ENCODE measurements at regions not wholly inside any gene's neighbourhood (a gene's known extent, or its start where the extent isn't known, plus 50 kb on each side); places are given as distances from the start of the nearest gene placed in this dataset.
A peak's percentile ranks its signal among the peaks of the same experiment; 100 is the strongest.

DNA sequence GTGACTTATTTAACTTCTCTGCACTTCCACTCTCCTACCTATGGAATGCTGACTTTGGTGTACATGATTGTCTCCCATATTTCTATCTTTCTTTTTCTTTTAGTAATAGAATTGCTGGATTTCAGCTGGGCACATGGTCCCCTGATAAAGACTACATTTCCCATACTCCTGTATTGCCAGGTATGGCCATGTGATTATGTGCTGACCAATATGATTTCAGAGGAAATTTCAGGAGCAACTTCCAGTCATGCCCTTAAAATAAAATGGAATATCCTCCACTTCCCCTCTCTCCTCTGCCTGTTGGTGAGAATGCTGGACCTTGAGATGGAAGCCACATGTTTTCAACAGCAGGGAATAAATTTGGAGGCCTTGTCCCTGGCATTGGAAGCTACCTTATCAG, 130.7 kb upstream of the IGSF21 start:
- DNase-seq (ENCODE audit: low read depth in 2 of 2): no peak

DNA sequence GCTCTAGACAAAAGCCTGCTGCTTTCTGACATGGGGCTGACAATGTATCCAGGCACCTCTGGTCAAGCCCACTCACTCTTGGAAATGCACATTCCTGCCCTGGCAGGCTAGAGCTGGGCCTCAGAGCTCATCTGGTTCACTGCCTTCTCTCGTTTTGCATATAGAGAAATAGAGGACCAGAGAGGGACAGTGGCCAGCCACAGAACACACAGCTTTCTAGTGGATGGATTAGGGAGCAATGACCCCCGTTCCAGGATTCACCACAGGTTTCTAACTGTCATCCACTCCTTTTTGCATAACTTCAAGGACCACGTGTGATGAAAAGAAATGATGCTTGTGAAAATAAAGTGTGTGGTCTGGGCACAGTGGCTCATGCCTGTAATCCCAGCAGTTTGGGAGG, 129.6 kb upstream of the IGSF21 start:
- no peak for DNase-seq (ENCODE audit: low read depth in 2 of 2)

DNA sequence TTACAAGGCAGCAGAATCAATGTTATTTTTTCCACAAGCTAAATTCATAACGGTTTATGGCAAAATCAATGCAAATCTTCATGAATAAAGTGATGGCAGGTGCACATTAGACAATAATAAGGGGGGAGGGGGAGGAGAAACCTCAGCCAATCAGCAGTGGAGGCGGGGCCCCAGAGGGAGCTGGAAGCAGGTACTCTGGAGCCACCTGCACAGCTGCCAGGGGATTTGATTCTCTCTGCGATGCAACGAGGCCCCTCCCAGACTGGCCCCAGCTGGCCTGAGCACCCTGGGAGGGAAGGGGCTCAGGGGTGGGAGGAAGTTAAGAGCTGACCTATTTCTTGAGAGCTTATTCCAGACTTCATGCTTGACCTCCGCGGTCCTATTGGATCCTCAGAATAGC, 127.8 kb upstream of the IGSF21 start:
- DNase-seq (ENCODE audit: low read depth in 2 of 2): no peak

DNA sequence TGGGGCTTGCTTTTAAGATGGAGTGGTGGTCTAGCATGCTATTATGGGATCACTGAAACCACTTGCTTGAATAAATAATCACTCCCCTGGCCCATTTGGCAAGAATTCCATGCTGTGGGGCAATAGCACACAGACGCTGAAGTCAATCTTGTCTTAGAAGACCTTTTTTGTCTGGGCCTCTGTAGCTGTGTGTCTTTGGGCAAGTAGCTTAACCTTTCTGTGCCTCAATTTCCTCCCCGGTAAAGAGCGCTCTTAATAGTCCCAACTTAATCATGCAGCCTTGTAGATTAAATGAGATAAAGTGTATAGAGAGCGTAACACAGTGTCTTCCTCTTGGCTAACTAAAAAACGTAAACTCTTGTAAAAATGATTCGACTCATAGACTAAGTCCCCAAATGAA, 125.4 kb upstream of the IGSF21 start:
- DNase-seq (ENCODE audit: low read depth in 2 of 2): no peak

- peak; percentile 15 to 23 for DNase-seq (ENCODE audit: low read depth in 2 of 2)
Measured at GRCh38 chr1:17984583-17984982, 123.0 kb upstream of the IGSF21 start.

- no peak for DNase-seq (ENCODE audit: low read depth in 2 of 2)
Measured at GRCh38 chr1:17986156-17986555, 121.4 kb upstream of the IGSF21 start.

DNA sequence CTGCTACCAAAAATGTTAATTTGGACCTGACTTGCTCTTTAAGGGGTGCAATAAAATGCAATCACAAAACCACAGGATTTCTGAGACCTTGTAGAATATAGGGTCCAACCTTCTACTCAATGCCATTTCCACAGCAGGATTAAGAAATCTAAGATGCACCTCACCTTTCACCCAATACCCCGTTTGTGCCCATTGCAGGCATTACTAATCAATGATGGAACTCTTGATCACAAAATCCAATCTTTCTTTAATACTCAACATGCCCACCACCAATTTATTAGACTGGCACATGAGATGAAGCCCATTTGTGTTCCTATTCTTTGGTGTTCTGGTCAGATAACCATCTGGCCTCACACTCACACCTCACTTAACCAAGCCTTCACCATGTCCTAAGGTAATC, 117.2 kb upstream of the IGSF21 start:
- DNase-seq (ENCODE audit: low read depth in 2 of 2): no peak

GRCh38 chr1:17991996-17992395, 115.6 kb upstream of the IGSF21 start:
- DNase-seq (ENCODE audit: low read depth in 2 of 2): no peak

DNA sequence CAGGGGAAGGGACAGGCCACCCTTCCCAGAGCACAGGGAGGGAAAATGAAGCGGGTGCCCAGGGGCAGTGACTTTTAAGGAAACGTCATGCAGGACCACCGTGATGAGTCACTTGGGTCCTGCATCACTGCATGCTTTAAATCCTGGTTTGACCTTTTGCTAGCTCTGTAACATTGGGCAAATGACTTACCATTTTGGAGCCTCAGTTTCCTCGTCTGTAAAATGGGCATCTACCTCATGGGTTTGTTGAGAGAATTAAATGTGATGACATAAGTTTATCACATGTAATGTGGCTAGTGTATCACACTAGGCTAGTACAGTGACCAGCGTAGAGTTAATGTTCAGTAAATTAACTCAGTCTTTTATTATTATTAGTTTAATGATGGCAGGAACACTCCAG, 114.8 kb upstream of the IGSF21 start:
- DNase-seq (ENCODE audit: low read depth in 2 of 2): no peak

DNA sequence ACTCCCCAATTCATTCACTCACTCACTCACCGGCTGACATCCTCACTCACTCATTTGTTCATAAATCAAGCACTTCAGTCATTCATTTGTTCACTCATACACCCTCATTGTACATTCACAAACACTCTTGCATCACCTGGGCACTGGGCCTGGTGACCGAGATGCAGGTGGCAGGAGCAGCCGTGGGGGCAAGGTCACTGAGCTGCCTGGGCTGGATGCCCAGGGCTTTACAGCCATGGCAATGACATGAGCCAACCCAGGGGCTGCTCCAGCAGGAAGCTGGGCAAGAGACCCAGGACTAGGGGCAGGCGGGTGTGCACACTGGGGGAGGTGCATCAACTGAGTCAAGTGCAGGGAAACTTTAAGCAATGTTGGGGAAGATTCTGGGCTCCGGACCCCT, 113.6 kb upstream of the IGSF21 start:
- DNase-seq (ENCODE audit: low read depth in 2 of 2): no peak

GRCh38 chr1:17995480-17995879, 112.1 kb upstream of the IGSF21 start:
- DNase-seq (ENCODE audit: low read depth in 2 of 2): no peak

- DNase-seq (ENCODE audit: low read depth in 2 of 2): no peak
Measured at GRCh38 chr1:17998889-17999288, 108.7 kb upstream of the IGSF21 start.

GRCh38 chr1:17999884-18000283, 107.7 kb upstream of the IGSF21 start:
- DNase-seq (ENCODE audit: low read depth in 2 of 2): no peak

GRCh38 chr1:18001725-18002124, 105.9 kb upstream of the IGSF21 start:
- no peak for DNase-seq (ENCODE audit: low read depth in 2 of 2)

- no peak for DNase-seq (ENCODE audit: low read depth in 2 of 2)
Measured at GRCh38 chr1:18004278-18004677, 103.3 kb upstream of the IGSF21 start.

- DNase-seq (ENCODE audit: low read depth in 2 of 2): no peak
Measured at GRCh38 chr1:18005238-18005637, 102.4 kb upstream of the IGSF21 start.

DNA sequence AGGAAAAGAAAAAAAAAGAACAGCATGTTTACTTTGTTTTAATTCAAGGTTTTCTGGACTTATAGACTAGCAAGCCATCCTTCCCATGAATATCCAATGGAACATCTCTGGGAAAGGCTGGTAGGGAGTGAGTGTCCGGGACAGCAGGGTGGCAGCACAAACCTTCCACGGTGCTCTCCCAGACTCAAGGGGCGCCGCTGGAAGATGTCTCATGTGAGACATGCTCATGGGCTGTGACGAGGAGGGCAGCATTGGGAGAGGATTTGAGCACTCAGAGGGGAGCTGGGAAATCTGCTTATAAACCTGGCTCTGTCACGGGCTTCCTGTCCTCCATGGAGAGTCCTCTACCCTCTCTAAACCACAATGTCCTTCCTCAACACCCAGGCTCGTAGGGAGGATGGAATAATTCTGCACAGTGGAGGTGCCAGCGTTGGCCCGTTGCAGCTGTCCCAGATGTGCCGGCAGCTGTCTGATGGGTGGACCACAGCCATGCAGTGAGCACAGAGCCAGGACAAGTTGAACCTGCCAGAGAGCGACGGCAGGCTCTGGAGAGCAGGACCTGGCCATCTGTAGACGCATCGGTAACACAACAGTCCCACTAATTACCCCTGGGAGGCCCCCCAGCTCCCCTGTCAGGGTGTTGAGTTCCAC, 100.1 kb upstream of the IGSF21 start:
- no peak for DNase-seq (ENCODE audit: low read depth in 2 of 2)

- no peak for DNase-seq (ENCODE audit: low read depth in 2 of 2)
Measured at GRCh38 chr1:18008081-18008480, 99.5 kb upstream of the IGSF21 start.

- no peak for DNase-seq (ENCODE audit: low read depth in 2 of 2)
Measured at GRCh38 chr1:18009055-18009454, 98.5 kb upstream of the IGSF21 start.

DNA sequence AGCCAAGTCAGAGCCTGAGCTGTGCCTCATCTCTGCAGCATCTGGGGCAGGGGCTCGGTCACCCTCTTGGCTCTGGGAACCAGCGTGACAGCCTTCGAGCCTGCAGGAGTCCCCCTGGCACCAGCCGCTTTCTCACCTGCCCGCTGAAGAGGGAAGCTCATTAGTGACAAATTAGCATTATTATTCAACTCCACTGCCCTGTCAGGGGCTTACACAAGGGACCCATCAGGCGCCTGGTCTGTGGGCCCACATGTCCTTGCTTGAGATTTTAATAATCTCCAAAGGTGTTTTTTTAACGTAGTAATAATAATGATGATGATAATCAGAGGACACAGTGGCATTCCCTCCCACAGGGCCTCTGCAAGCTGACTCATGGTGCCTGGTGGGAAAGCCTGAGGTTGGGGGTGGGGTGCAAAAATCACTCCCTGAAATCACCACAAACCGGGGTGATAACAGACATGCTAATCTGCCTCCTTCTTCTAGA, 98.1 kb upstream of the IGSF21 start:
- no peak for DNase-seq (ENCODE audit: low read depth in 2 of 2)

- DNase-seq (ENCODE audit: low read depth in 2 of 2): no peak
Measured at GRCh38 chr1:18010408-18010807, 97.2 kb upstream of the IGSF21 start.

GRCh38 chr1:18010945-18011344, 96.7 kb upstream of the IGSF21 start:
- DNase-seq (ENCODE audit: low read depth in 2 of 2): no peak

- DNase-seq (ENCODE audit: low read depth in 2 of 2): no peak
Measured at GRCh38 chr1:18011703-18012102, 95.9 kb upstream of the IGSF21 start.

DNA sequence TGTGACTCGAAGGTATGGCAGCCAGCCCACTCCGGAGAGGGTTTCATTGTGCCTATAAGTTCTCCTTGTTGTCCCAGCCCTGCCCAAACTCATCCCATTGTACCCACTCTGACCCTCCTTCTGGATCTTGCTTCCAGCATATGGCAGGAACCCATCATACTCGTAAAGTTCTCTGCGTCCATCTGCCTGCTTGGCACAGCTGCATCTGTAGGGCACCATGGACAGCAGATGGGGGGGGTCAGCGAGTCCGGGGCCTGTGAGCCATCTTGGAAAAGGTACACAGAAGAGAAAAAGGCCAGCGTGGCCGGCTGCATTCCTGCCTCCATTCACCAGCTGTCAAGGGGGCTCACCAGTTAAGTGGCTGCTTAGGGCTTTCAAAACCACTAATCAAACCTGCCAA, 94.9 kb upstream of the IGSF21 start:
- DNase-seq (ENCODE audit: low read depth in 2 of 2): no peak
